ENCODE measurements at regions not wholly inside any gene's neighbourhood (a gene's known extent, or its start where the extent isn't known, plus 50 kb on each side); places are given as distances from the start of the nearest gene placed in this dataset.

DNA sequence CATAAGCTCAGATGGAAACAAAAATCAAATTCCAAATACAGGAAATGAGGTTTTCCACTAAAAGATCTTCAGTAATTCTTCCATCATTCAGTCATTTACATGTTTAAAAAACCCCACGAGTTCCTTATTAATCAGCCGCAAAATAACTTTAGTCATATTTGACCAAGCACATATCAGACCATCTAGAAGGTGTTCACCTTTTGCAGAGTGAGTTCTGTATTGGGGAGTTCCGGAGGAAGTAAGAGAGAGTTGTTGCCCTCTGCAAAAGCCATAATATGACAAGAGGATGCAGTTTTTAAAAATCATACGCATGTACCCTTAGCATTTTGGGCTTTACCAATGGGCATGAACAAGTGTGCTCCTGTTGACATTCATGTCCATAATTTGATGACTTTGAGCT is 61.6 kb downstream of the CCR1 start:
- no peak for DNase-seq
- Histone ChIP-seq H3K27me3 (replicated peaks) (no peaks in the 10 kb centered on the region), H3K36me3 (replicated peaks) (no peaks in the 10 kb centered on the region), H3K27ac (no peak overlapping the region), H3K4me3 (ENCODE audit: low read depth, low read length) (no peak overlapping the region)
- in situ Hi-C loops (cut with HindIII; ENCODE audit: low pct_ligation_motif_present, low sequenced_read_pairs): no loop called here
- TF ChIP-seq, protein P1, sequence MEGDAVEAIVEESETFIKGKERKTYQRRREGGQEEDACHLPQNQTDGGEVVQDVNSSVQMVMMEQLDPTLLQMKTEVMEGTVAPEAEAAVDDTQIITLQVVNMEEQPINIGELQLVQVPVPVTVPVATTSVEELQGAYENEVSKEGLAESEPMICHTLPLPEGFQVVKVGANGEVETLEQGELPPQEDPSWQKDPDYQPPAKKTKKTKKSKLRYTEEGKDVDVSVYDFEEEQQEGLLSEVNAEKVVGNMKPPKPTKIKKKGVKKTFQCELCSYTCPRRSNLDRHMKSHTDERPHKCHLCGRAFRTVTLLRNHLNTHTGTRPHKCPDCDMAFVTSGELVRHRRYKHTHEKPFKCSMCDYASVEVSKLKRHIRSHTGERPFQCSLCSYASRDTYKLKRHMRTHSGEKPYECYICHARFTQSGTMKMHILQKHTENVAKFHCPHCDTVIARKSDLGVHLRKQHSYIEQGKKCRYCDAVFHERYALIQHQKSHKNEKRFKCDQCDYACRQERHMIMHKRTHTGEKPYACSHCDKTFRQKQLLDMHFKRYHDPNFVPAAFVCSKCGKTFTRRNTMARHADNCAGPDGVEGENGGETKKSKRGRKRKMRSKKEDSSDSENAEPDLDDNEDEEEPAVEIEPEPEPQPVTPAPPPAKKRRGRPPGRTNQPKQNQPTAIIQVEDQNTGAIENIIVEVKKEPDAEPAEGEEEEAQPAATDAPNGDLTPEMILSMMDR (IDR thresholded peaks at IDR 0.05; ENCODE audit: low read depth, low read length, missing control alignments): no peak

DNA sequence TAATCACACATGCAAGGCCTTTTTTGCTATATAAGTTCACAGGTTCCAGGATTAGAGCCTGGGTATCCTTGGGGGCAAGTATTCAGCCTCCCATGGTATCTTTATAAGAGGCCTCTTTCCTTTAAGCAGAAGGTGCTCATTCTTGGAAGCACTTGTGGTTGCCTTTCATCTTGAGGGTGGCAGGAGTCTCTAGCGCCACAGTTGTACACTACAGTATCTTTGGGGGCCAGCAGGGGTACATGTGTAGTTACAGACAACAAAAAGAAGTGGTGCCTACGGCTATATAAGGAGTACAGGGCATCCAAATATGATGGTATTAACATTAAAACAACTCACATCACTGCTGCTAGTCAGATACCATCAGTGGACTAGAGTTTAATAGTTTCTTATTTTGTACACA is 62.1 kb downstream of the CCR1 start:
- in situ Hi-C loops (cut with HindIII; ENCODE audit: low pct_ligation_motif_present, low sequenced_read_pairs): no loop called here
- no peak overlapping the region for H3K27ac ChIP-seq
- no peak overlapping the region for H3K4me3 ChIP-seq (ENCODE audit: low read depth, low read length)
- TF ChIP-seq, protein P1 (IDR thresholded peaks at IDR 0.05; ENCODE audit: low read depth, low read length, missing control alignments): no peak
- no peaks in the 10 kb centered on the region for H3K27me3 ChIP-seq (replicated peaks)
- H3K36me3 ChIP-seq (replicated peaks): no peaks in the 10 kb centered on the region
- no peak for DNase-seq

DNA sequence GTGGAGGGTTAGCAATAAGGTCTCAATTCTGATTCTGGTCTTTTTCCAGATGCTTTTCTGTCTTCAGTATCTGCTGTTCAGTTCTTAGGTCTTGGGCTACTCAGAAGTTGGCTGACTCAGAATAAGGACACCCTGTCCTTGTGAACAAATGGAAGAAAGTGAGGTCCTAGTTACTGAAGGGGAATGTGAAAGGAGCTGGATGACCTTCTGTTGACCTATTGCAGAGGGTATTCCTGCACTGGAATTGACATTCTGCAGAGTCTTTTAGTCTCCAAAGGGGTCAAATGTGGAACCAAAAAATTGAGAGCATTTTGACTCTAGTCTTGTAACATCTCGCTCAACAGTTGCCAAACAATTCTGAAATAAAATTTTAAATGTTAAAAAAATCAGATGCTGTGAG is 63.0 kb downstream of the CCR1 start:
- H3K4me3 ChIP-seq (ENCODE audit: low read depth, low read length): no peak overlapping the region
- H3K27ac ChIP-seq: no peak overlapping the region
- in situ Hi-C loops (cut with HindIII; ENCODE audit: low pct_ligation_motif_present, low sequenced_read_pairs): no loop called here
- TF ChIP-seq, protein P1 (IDR thresholded peaks at IDR 0.05; ENCODE audit: low read depth, low read length, missing control alignments): no peak
- no peaks in the 10 kb centered on the region for H3K36me3 ChIP-seq (replicated peaks)
- DNase-seq: no peak
- H3K27me3 ChIP-seq (replicated peaks): no peaks in the 10 kb centered on the region

DNA sequence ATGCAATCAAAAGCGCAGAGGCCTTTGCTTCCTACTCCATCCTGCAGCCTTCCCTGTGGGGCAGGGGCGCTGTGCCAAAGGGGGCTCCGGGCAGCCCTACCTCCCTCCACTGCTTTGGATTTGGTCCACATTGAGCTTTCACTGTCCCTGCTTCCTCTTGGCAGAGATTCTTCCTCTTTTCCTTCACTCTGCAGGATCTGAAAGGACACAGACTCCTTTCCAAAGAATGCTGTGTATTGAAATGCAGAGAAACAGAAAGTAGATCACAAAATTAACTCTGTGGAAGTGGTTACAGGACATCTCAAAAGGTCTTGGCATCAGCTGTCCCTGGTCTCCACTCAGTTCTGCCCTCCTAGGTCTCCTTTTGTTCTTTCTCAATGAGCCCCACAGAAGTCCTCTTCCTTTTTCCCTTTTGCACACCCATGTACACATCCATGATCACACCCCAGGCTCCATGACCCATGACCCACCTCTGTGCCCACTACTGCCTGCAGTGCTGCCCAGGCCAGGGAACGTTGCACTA is 64.1 kb downstream of the CCR1 start:
- DNase-seq: no peak
- TF ChIP-seq, protein P1 (IDR thresholded peaks at IDR 0.05; ENCODE audit: low read depth, low read length, missing control alignments): no peak
- Histone ChIP-seq H3K36me3 (replicated peaks) (no peaks in the 10 kb centered on the region), H3K27ac (no peak overlapping the region), H3K27me3 (replicated peaks) (no peaks in the 10 kb centered on the region), H3K4me3 (ENCODE audit: low read depth, low read length) (no peak overlapping the region)
- in situ Hi-C loops (cut with HindIII; ENCODE audit: low pct_ligation_motif_present, low sequenced_read_pairs): no loop called here

DNA sequence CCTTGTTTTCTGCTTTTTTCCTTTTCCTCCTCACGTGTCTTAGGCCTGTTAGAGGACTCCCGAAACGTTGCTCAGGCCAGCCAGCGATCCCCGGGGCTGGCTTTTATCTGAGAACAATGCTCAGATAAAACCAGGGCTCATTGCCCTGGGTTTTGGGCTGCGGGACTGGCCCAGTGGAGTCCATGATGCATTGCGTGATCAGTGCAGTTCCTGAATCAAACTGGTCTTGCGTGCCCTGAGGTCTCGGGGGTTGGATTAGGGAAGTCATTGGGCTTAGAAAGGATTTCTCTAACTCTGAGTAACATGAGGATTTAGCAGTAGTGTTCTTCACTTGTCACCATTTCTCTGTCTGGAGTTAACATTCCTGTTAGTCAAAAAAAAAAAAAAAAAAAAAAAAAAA is 66.3 kb downstream of the CCR1 start:
- in situ Hi-C loops (cut with HindIII; ENCODE audit: low pct_ligation_motif_present, low sequenced_read_pairs): no loop called here
- DNase-seq: no peak

DNA sequence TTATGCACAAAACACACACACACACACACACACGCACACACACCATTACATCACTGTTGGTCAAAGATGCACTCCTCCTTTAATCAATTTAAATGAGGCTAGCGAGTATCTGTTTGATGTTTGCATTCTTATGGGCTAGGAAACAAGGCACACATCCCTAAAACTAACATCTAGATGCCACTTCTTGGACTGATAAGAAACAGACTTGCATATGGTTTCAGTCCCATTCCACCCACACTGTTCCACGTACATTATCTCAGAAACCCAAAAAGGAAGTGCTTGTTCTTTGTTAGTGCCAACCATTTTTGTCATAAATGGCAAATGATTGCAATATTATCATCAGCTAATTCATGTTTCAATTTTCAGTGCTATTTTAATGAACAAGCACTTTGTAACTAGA is 69.5 kb downstream of the CCR1 start:
- in situ Hi-C loops (cut with HindIII; ENCODE audit: low pct_ligation_motif_present, low sequenced_read_pairs): no loop called here
- TF ChIP-seq, protein P1 (IDR thresholded peaks at IDR 0.05; ENCODE audit: low read depth, low read length, missing control alignments): no peak
- DNase-seq: no peak
- Histone ChIP-seq H3K4me3 (ENCODE audit: low read depth, low read length) (no peak overlapping the region), H3K27ac (no peak overlapping the region), H3K36me3 (replicated peaks) (no peaks in the 10 kb centered on the region), H3K27me3 (replicated peaks) (no peaks in the 10 kb centered on the region)

More for the DNA sequence above, 66.3 kb downstream of the CCR1 start:
- Histone ChIP-seq H3K36me3 (replicated peaks) (no peaks in the 10 kb centered on the region), H3K27ac (no peak overlapping the region), H3K27me3 (replicated peaks) (no peaks in the 10 kb centered on the region), H3K4me3 (ENCODE audit: low read depth, low read length) (no peak overlapping the region)
- TF ChIP-seq, protein P1 (IDR thresholded peaks at IDR 0.05; ENCODE audit: low read depth, low read length, missing control alignments): no peak
